Fibroblast of mammary gland (primary cell): ENCODE measurements at regions not wholly inside any gene's neighbourhood (a gene's known extent, or its start where the extent isn't known, plus 50 kb on each side); places are given as distances from the start of the nearest gene placed in this dataset.

Experiments
- DNase-seq: peaks from one replicate; pipeline ENCODE4 v3.0.0-alpha.2; 2010; ENCODE audit warnings: low read depth
- H3K4me3 ChIP-seq: 2 replicates; pipeline ENCODE4 v1.5.1; 2011; ENCODE audit warnings: low read depth, mild to moderate bottlenecking, low read length, moderate library complexity; ENCODE audit not compliant: control insufficient read depth
- TF ChIP-seq, protein P1 (sequence below): conservative IDR thresholded peaks from 2 replicates; pipeline ENCODE4 v1.5.1; 2011; ENCODE audit warnings: low read depth, low read length, inconsistent platforms; ENCODE audit not compliant: control insufficient read depth, insufficient read depth

DNA sequence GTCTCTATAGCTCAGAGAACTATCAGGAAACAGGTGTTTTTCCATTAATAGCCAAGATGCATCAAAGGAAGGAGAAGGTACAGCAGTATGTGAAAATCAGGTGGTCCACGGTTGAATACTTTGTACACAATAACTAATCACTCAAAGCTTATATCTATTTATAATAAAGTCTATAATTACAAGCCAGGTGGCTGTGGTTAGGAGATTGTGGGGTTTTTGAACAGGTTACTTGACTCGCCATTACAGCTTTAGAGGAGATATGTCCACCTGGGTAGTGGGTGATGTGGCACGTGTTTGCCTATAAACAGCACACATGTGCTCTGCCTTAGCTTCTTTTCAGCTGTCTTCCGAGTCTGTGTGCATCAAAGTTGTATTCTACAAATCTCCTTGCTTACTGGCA, 892.2 kb upstream of the ZEB2 start:
- TF ChIP-seq, protein P1, sequence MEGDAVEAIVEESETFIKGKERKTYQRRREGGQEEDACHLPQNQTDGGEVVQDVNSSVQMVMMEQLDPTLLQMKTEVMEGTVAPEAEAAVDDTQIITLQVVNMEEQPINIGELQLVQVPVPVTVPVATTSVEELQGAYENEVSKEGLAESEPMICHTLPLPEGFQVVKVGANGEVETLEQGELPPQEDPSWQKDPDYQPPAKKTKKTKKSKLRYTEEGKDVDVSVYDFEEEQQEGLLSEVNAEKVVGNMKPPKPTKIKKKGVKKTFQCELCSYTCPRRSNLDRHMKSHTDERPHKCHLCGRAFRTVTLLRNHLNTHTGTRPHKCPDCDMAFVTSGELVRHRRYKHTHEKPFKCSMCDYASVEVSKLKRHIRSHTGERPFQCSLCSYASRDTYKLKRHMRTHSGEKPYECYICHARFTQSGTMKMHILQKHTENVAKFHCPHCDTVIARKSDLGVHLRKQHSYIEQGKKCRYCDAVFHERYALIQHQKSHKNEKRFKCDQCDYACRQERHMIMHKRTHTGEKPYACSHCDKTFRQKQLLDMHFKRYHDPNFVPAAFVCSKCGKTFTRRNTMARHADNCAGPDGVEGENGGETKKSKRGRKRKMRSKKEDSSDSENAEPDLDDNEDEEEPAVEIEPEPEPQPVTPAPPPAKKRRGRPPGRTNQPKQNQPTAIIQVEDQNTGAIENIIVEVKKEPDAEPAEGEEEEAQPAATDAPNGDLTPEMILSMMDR = no peak

DNA sequence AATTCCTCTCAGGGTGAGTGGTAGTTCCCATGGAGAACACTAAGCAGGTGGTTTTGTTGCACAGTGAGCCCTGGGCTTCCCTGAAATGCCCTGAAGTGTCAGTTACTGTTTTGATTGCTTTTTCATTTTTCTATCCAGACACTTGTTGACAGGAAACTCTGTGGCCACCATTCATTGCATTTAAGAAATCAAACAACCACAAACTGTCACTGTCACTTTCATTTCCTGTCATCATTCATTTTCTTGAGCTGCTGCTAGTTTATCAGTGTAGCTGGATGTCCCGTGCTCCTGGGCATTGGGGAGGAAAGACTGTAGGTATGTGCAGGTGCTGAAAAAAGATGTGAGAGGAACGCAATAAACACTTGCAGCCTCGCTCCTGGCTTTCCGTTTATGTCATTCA, 891.6 kb upstream of the ZEB2 start:
- TF ChIP-seq, protein P1 = no peak
- no peak overlapping the region for H3K4me3 ChIP-seq
- no peak for DNase-seq

More for the DNA sequence above, 892.2 kb upstream of the ZEB2 start:
- DNase-seq = no peak
- H3K4me3 ChIP-seq = no peak overlapping the region

DNA sequence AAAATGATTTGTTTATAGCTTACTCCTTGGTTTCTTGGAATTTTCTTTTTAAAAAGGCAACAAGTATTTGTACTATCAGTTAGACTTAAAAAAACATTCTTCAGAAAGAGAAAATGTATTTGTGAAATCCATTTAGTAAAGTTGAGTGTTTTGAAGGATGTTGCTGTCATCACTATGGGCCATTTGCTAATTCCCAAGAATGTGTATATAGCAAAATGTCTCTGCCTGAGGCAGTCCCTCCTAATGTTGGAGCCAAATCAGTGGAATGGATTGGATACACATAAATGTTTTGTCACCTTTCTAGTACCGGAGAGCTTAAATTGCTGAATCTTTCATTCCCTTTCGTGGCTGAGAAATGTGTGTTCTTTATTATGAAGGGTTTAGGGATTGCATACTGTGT, 890.2 kb upstream of the ZEB2 start:
- DNase-seq = no peak
- H3K4me3 ChIP-seq = no peak overlapping the region
- TF ChIP-seq, protein P1 = no peak

DNA sequence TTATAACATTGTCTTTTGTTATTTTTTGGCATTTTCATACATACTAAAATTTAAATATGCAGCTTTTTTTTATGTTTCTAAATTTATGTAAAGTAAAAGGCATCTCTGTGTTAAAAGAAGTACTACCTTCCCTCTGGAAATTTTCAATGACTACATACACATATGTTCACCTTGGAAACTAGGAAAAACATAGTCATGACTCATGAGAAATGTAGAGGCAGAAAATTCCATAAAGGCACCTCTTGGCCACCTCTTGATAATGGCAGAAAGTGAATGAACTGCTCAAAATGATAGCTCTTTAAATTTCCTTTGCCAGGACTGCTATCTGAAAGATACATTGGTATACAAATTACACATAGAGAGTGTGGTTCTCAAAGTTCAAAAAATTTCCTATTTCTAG, 889.1 kb upstream of the ZEB2 start:
- TF ChIP-seq, protein P1 = no peak
- H3K4me3 ChIP-seq = no peak overlapping the region
- no peak for DNase-seq

DNA sequence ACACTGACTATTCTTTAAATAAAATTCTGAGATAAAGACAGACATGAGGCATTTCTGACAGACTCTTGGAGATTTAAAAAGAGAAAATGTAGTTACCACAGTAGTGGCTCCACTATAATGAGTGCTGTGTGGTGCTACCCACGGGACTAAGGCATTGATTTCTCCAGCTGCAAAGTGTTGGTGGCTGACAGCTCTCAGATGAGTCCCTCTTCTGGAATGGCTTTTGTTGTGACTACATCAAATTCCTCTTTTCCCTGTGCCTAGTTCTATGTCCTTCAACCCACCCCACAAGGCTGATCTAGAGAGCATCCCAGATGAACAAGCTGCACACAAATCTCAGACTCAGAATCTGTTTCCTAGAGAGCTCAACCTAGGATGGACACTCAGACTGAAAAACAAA, 884.8 kb upstream of the ZEB2 start:
- TF ChIP-seq, protein P1 = no peak
- DNase-seq = no peak

DNA sequence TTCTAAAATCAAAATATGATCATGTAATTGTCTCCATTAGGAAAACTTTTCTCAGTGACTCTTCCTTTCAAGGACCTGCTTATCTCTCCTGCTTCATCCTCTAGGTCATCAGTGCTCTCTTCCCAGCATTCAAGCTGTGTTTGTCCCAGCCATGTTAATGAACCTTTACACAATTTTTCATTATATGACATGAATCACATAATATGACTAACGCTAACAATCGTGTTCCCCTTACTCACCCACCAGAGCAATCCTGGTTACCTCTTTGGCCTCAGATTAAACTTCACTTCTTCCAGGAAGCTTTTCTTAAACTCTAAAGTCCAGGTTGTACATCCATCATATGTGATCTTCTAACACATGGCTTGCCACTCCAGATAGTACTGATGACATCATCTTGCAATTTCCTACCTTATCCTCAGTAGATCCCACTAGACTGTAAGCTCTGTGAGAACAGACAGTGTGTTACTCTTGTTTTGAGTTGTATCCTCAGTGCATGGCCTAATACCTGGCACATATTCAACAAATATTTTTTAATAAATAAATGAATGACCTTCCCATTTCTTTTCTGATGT, 882.9 kb upstream of the ZEB2 start:
- peak; percentile 52 for DNase-seq
- TF ChIP-seq, protein P1 = no peak
- no peak overlapping the region for H3K4me3 ChIP-seq

More for the DNA sequence above, 884.8 kb upstream of the ZEB2 start:
- H3K4me3 ChIP-seq = no peak overlapping the region

DNA sequence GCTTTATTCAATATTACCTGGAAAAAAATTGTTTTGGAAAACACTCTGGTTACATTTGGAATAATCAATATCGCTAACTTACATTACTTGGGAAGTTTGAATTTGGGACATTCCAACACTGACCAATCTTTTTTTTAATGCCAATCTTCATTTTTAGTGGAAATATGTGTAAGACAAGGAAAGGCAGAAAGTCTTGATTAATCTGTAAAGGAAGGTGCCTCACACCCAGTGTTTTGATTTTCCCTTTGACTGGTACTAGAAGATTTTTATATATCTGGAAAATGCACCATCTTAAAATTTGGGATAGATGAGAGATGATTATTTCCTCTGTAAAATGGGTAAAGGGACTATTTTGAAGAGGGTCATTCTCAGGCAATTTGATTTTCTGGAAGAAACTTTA, 879.2 kb upstream of the ZEB2 start:
- peak; percentile 11 for DNase-seq
- H3K4me3 ChIP-seq = no peak overlapping the region
- TF ChIP-seq, protein P1 = no peak
